Activated CD8-positive, alpha-beta memory T cell treated with anti-CD3 and anti-CD28 coated beads for 1 hour (primary cell): ENCODE measurements at regions not wholly inside any gene's neighbourhood (a gene's known extent, or its start where the extent isn't known, plus 50 kb on each side); places are given as distances from the start of the nearest gene placed in this dataset.
"Not testable (repeated sequence)": the region's sequence is repeated elsewhere in the genome, so short reads cannot be mapped to it uniquely, and the experiment has no call there.

ENCODE experiments used
- DNase-seq, 2 donors: peaks; one replicate each; pipeline ENCODE4 v3.0.0-alpha.2; 2020; ENCODE audit warnings: low read depth in 1 of 2; ENCODE audit errors: extremely low read depth in 1 of 2

GRCh38 chr21:24424776-24425175 lies 1182.5 kb downstream of the MRPL39 start:
- no peak for DNase-seq

- no peak for DNase-seq
These were observed 1183.7 kb downstream of the MRPL39 start for GRCh38 chr21:24423546-24423945.

- DNase-seq, result no peak
These were observed 1186.6 kb downstream of the MRPL39 start for GRCh38 chr21:24420689-24421088.

- not testable (repeated sequence) for DNase-seq
These were observed 1187.6 kb downstream of the MRPL39 start for GRCh38 chr21:24419641-24420040.

GRCh38 chr21:24418671-24419070 lies 1188.6 kb downstream of the MRPL39 start:
- no peak for DNase-seq

GRCh38 chr21:24411429-24411828 lies 1195.9 kb downstream of the MRPL39 start:
- DNase-seq, result no peak

GRCh38 chr21:24403221-24403620 lies 1204.1 kb downstream of the MRPL39 start:
- no peak for DNase-seq

- no peak for DNase-seq
These were observed 1211.9 kb downstream of the MRPL39 start for GRCh38 chr21:24395320-24395923.

GRCh38 chr21:24375201-24375600 lies 1232.1 kb downstream of the MRPL39 start:
- no peak for DNase-seq

- no peak for DNase-seq
These were observed 1234.8 kb downstream of the MRPL39 start for GRCh38 chr21:24372506-24372905.

GRCh38 chr21:24369746-24370145 lies 1237.5 kb downstream of the MRPL39 start:
- DNase-seq, result no peak

GRCh38 chr21:24369278-24369677 lies 1238.0 kb downstream of the MRPL39 start:
- DNase-seq, result no peak

GRCh38 chr21:24367936-24368335 lies 1239.3 kb downstream of the MRPL39 start:
- DNase-seq, result no peak

- no peak for DNase-seq
These were observed 1253.8 kb downstream of the MRPL39 start for GRCh38 chr21:24353492-24353891.

- DNase-seq, result no peak
These were observed 1267.9 kb downstream of the MRPL39 start for GRCh38 chr21:24339406-24339805.

- DNase-seq, result no peak
These were observed 1270.8 kb downstream of the MRPL39 start for GRCh38 chr21:24336491-24336890.

- DNase-seq, result no peak
These were observed 1283.7 kb downstream of the MRPL39 start for GRCh38 chr21:24323536-24323935.

GRCh38 chr21:24316277-24316922 lies 1290.9 kb downstream of the MRPL39 start:
- no peak for DNase-seq

GRCh38 chr21:24310788-24311187 lies 1296.5 kb downstream of the MRPL39 start:
- no peak for DNase-seq

GRCh38 chr21:24308183-24308582 lies 1299.1 kb downstream of the MRPL39 start:
- DNase-seq, result no peak

GRCh38 chr21:24302400-24302799 lies 1304.9 kb downstream of the MRPL39 start:
- DNase-seq, result no peak

GRCh38 chr21:24298040-24298439 lies 1309.2 kb downstream of the MRPL39 start:
- no peak for DNase-seq

GRCh38 chr21:24294171-24294570 lies 1313.1 kb downstream of the MRPL39 start:
- DNase-seq, result no peak
